HG02678 (cell line): ENCODE measurements at regions not wholly inside any gene's neighbourhood (a gene's known extent, or its start where the extent isn't known, plus 50 kb on each side); places are given as distances from the start of the nearest gene placed in this dataset.
"Not testable (repeated sequence)": the region's sequence is repeated elsewhere in the genome, so short reads cannot be mapped to it uniquely, and the experiment has no call there.

Experiments
- ATAC-seq: cut with Tn5 transposase; IDR thresholded peaks from one replicate; pipeline ENCODE4 v1.9.1; 2021; ENCODE audit warnings: mild to moderate bottlenecking, moderate library complexity; ENCODE audit not compliant: unreplicated experiment

DNA sequence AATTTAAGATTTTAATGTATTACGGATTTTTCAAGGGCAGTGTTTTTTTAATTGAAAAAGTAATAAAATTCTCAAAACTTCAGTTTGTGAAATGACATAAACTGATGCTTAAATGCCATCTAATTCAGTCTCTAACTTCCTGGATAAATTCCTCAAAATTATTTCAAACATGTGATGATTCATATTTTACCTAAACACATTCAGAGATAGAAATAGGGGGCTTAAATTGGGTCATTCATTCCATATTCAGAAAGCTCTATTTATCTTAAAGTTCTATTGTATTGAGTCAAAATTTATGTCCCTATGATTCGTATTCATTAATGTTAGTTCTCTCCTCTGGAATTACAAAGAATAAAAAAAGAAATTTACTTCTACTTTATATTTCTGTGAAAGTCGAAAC lies 713.6 kb upstream of the CHRM3 start:
- ATAC-seq = no peak

DNA sequence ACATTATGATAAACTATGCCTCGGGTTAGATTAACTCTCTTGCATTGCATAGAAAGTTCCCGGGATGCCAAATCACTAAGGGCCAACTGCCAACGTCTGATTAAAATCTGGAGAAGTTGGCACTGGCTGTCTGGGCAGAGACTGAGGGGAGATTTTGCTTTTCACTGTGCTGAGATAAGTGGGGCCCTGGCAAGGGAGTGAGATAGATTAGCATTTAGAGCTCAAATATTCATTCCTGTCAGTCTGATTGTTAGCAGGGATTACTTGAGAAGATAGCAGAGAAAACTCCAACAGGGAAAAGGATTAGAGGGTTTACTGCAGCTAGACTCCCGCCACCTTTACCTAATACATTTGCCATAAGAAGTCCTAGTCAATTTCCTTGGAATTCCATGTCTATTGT lies 714.1 kb upstream of the CHRM3 start:
- no peak for ATAC-seq

DNA sequence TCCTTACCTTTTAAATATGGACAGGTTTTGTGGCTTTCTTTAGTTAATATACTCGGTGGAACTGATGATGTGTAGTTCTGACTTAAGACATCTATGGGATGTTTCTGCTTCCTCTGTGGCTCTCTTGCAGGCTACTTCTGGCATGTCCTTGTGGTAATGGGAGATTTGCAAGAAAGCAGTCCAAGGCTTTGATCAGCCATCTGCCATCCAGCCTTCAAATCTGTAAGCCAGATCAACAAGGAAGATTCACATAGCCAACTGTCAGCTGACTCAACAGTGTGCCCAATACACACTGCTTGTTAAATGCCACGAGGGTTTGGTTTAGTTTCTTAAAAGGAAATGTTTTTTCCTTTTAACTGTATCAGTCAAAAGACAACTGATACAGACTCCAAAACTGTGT lies 722.2 kb upstream of the CHRM3 start:
- no peak for ATAC-seq

DNA sequence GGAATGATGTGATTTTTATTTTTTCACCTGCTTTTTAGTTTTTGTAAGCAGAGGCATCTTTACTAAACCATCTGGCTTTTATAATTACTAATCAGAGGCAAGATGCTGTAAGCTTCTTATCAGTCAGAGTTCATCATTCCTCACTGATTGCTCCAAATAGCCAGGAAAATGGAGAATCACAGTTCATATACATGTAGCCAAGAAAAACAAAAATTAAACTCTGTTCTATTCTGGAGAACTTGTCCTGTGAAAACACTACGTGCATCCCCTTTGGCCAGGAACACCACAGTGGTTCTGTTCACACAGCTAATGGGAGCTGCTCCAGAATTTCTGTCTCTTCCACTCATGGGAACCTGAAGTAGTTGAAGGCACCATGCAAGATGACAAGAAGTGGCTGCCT lies 725.5 kb upstream of the CHRM3 start:
- no peak for ATAC-seq

DNA sequence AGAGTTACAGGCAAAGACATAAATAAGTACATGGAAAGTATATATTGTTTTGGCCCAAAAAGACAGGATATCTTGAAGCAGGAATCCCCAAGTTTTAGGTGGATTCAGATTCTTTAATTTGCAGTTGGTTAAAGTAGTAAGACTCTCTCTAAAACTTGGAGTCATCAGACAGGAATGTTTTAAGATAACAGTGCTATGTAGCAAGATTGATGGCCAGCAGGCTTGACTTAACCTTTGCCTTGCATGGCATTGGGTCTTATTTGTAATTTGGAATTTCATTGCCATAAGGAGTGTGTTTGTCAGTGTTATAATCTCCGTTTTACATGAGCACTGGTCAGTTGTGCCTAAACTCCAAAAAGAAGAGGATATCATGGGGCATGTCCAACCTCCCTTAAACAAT lies 727.6 kb upstream of the CHRM3 start:
- ATAC-seq = no peak

DNA sequence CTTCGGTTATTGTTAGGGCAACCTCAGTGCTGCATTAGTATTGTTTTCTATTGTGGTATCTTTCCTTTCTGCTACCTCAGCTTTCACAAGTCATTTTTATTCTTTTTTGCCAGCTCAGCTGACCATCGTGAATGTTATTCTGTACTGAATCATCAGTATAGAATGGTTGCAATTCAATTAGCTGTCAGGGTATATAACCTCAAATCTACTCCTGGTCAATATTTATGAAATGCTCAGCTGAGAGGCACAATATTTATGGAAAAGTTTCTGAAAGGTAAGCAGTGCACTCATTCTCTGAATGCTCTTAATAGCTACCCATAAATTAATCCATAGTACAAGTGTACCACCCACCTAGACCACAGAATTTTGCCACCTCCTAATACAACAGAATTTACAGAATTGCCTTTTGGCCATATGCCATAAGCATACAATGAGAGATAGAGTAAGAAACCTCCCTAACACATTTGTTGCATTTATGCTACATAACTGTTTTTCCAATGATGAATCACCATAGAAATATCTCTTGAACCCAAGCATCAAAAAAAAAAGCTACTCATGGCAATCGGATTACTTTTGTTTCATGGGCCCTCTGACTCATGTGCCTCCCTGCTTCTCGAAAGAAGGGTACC lies 732.6 kb upstream of the CHRM3 start:
- ATAC-seq = no peak

DNA sequence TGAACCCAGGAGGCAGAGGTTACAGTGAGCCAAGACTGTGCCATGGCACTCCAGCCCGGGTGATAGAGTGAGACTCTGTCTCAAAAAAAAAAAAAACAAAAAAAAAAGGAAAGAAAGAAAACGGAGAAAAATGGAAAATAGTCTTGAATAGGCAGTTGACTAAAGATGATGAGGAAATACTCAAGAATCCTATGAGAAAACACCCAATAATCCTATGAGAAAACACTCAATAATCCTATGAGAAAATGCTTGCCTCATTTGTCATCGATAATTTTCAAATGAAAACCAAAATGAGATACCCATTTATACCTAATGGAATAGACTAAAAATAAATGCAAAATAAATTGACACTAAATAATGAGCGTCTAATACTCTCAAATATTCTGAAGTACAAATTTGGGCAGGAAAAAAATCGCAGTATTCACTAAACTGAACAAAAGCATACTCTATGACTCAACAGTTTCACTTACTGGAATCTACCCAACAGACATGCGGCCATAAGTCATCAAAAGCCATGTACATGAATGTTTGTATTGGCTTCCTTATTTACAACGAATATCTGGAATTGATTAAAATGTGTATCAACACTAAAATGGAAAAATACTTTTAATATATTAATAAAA lies 733.9 kb upstream of the CHRM3 start:
- no peak for ATAC-seq

DNA sequence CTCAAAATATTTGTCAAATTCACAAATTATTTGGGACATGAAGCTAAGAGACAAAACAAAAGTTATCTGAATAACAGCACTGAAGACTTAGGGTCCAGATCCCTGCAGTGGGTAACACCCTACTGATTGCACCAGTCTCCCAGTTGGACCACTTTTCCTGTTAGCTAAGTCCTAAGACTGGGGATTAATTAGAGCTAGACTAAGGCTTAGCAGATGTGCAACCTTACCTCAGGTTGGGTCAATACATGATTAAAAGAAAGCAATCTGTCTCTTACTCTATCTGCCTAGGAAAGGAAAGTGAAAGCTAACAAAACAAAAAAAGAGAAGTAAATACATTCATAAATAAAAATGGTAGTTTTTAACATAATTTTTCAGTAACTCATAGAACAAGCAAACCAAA lies 737.2 kb upstream of the CHRM3 start:
- ATAC-seq = no peak

DNA sequence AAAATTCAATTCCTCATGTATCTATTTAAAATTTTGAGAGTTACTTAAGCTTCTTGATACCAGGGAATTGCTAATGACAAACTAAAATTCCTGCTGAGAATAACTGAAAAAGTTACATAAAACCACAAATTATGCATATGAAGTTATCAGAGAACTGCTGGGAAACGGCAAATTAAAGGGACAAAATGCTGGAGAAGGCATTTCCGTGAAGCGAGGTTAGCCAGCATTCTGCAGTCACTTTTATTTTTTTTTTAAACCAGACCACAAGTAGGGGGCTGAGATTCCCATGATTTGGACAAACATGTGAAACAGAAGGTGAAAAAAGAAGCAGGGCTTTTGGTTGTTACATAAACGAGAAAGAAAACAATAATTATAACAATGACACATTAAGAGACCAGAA lies 737.6 kb upstream of the CHRM3 start:
- ATAC-seq = no peak

DNA sequence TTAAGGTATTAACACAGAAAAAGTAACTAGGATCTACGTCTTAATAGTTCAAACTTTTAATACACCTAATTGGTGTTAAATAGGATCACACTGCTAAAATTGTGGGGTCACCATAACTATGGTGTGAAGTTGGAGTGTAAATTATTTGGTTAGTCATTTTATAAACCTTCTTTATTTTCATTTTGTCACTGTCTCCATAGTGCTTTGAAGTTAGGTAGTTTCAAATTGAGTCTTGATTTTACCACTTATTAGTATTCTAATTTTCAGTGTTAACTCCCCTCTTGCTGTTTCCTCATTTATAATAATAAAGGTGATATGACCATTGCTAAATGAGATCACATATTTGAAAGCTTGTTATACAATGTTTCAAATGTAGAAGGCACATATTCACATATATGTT lies 738.1 kb upstream of the CHRM3 start:
- no peak for ATAC-seq

DNA sequence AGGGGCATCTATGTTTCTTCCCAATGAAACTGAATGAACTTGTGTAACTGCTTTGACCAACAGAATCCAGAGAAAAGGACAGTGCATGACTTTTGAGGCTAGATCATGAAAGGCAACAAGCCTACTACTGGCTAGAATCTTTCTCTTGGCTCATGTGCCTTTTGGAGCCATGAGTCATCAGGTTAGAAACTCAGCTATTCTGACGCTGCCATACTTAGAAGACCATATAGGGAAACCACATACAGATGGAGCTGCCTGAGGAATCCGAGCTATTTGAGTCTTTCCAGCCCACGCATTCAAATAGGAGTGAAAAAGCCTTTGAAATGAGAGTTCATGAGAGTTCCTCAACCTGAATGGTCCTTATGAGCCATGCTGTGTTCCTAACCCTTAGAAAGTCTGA lies 738.5 kb upstream of the CHRM3 start:
- ATAC-seq = no peak

DNA sequence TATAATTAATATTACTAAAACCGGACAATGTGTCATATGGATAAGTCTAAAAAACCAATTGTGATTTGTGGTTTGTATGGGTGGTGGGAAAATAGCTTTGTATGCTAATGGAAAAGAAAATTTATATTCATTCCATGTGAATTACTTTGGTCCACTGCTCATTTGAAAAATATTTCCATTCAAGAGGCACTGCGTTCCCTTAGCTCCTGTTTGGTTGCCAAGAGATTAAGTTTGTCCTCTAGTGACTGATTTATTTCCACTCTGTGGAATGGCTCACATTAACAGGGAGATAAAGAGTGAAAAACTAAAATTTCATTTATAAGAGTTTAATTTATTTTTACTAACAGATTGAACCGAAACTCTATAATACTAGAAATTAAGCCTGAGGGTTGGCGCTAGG lies 744.1 kb upstream of the CHRM3 start:
- ATAC-seq = no peak

DNA sequence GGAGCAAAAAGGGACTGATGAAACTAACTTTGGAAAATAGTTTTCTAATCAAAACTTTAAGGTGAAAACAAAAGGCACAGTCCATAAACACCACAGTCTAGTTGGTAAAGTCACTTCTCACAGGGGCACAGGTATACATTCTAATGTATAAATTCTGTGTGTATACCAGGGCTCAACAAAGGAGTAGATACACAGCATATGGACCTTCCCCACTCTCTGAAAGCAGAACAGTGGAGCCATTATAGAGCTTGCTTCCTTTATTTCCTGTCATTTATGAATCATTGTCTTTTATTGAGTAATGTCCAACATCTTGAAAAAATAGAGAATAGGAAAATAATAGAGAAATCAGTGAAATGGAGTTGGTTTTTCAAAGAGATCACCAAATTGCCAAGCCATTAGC lies 746.5 kb upstream of the CHRM3 start:
- ATAC-seq = no peak

DNA sequence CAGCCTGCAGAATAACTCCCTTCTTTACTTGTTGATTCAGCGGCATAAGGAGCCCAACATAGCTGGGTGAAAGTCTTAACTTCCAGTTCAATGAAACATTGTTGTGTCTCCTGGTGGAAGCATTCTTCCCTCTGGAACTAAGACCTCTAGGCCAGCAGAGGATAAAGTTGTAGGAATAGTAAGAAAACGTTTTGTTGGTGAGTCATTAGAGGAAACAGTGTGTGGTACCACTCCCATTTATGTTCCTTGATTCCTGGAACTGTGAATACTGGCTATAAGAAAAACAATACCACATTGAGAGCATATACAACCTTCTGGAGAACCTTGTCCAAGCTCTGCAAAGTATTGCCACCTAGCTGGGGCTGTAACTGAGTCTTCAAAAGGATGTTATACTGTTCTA lies 737.4 kb upstream of the ZP4 start:
- ATAC-seq = no peak

DNA sequence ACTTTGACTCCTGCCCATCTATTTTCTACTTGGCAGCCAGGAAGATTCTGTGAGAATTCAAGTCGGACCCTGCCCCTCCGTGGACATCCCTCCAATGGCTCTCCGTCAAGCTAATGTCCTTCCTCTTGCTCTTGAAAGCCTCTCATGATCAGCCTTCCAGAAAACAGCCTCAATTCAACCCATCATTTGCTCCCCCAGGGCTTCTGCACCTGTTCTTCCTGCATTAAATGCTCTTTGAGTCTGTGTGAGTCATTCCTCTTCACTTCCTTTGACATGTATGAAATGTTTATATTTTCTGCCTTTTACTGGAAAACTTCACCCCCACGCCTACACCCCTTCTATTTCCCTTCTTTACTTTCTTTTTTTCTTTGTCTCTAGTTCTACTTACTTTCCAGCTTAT lies 734.1 kb upstream of the ZP4 start:
- ATAC-seq = no peak

DNA sequence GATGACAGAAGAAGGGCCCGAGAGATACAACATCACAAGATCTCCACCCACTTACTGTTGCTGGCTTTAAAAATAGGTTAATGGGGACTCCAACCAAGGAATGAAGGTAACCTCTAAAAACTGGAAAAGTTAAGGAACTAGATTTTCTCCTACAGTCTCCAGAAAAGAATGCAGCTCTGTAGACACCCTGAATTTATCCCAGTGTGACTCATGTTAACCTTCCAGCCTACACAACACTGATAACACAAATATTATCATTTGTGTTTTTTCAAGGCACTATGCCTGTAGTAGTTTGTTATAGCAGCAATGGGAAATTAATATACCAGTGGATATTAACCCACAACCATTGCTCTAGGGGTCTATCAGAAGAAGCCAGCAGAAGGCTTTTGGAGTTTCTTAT lies 730.7 kb upstream of the ZP4 start:
- no peak for ATAC-seq

DNA sequence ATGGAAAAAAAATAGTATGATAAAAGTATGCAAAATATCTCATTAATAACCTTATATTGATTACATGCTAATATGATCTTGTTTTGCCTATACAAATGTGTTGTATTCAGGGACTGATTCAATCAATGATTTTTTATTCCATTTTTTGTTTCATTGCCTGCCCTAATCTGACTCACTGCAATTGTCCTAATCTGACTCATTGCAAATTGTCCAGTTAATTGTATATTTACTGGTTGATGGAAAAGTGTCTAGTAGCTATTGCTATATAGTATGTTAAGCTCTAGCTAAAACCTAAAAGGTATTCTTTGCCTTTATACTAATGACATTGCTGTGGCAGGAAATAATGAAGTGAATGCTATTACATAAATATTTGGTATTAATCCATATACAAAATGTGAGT lies 728.9 kb upstream of the ZP4 start:
- no peak for ATAC-seq

DNA sequence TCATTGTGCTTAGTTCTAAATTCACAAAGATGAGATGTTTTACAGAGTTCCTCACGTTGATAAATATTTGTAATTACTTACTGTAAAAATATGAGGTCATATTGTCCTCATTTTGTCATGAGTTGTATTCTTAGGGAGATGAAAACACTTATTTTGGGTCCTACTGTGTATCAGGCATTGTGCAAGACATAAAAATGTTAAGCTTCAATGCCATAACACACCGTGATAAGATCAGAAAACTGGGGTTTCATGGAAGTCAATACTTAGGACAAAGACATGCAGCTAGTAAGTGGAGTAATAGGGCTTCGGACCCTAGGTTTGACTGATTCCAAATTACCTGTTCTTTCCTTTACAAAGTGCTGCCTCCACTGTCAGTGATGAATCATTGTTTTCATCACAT lies 720.7 kb upstream of the ZP4 start:
- ATAC-seq = no peak

DNA sequence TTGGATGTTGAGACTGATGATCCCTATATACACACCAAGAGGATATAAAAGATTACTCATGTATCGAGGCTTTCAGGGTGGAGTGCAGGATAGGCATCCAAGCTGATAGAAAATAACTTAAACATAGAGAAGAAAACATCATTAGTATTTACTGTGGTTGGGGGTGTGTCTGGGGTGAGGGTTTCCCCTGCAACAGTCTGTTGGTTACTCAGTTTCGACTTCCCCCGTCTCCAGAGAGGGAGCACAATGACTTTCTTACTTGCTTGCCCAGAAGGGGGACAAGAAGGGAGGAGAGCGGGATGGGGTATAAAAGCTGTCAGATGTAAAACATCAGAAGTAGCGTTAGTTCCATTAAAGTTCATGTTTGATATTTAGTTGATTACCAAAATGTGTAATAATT lies 717.4 kb upstream of the ZP4 start:
- no peak for ATAC-seq

DNA sequence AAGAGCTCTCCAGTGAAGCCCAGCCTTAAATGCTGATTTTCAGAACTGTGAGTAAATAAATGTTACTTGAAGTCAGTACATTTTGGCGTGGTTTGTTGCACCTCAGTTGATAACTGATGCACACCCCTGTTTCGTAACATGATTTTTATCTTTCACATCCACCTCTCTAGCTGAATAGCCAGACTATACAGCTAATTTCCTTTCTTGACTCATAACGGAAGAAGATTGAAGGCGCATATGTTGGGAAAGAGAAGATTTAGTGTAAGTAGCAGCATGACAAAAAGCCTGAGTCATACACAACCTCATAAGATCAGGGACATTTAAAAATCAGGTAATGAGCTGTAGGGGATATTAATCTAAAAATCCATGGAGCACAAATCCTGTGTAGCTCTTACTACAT lies 716.2 kb upstream of the ZP4 start:
- no peak for ATAC-seq

DNA sequence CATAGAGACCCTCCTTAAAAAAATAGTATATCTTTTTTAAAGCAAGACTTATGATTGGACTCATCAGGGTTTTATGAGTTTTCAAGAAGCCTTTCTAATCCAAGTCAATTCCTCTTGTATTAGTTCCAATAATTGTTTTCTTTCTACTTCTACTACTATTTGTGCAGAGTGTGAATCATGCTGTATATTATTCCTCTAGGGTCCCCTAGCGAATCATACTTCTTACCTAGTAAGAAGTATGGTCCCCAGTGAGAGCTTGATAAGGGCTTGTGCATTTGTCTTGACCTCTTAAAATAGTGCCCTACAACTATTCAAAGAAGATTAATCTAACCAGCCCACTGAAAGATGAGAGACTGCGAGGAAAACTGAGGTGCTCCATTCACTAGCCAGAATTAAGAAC lies 715.7 kb upstream of the ZP4 start:
- ATAC-seq = no peak

DNA sequence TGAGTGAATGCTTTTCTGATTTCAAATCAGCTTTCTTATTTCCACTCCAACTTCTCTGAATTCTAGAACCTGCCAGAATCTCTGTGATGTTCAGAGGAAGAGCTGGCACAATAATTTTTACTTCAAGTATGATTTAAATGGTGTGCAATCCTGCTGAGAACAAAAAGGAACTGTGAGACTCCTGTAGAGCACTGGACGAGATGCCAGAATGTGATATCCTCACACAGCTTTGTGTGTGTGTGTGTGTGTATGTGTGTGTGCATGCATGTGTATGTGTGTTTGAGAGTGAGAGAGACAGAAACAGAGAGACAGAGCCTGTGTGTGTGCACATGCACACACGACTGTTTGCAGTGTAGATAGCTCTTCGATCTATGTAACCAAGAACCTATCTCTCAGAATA lies 713.6 kb upstream of the ZP4 start:
- no peak for ATAC-seq

DNA sequence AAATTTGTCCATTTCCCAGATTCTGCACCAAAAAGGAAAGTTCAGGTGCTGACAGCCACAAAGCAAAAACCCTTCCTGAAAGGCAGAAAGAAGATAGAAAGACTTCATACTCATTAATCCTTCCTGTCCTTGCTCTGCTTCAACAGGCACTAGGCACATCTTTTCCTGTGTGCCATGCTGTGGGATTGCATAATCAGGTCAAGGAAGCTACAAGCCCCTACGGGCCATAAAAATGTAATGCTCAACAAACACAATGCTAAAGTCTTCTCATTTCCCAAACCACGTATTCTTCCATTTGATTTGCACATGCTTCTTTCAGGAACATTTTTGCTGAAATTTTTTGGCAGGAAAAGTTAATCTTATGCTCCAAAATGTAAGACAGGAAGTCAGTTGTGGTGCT lies 710.9 kb upstream of the ZP4 start:
- not testable (repeated sequence) for ATAC-seq
